SU-DHL-6 (cell line): ENCODE measurements at regions not wholly inside any gene's neighbourhood (a gene's known extent, or its start where the extent isn't known, plus 50 kb on each side); places are given as distances from the start of the nearest gene placed in this dataset.

Experiments used
- H2AFZ ChIP-seq: fragments of 200-600 bp; sonication (generic); 2 replicates; pipeline ENCODE4 v1.6.1; 2014; ENCODE audit warnings: low read depth, mild to moderate bottlenecking, moderate library complexity, mixed read lengths, antibody characterized with exemption, low read length; ENCODE audit not compliant: severe bottlenecking
- H3F3A ChIP-seq: fragments of 200-600 bp; shearing (Covaris generic); 2 replicates; pipeline ENCODE4 v1.6.0; 2016; ENCODE audit warnings: antibody characterized with exemption, mild to moderate bottlenecking; ENCODE audit not compliant: insufficient read depth
- H3K27ac ChIP-seq: fragments of 200-600 bp; sonication (generic); 2 replicates; pipeline ENCODE4 v1.5.1; 2016; ENCODE audit warnings: low read depth, mild to moderate bottlenecking, low read length, moderate library complexity, mixed read lengths
- H3K27me3 ChIP-seq: fragments of 200-600 bp; sonication (generic), shearing (Covaris generic); 2 replicates; pipeline ENCODE4 v1.6.0; 2014; ENCODE audit warnings: mild to moderate bottlenecking, low read length
- H3K36me3 ChIP-seq: fragments of 200-600 bp; sonication (generic); 2 replicates; pipeline ENCODE4 v1.6.1; 2014; ENCODE audit warnings: mild to moderate bottlenecking, low read length, mixed read lengths
- H3K4me2 ChIP-seq: fragments of 300-600, 200-600 bp; shearing (Covaris generic), sonication (generic); 2 replicates; pipeline ENCODE4 v1.6.0; 2014; ENCODE audit warnings: low read length, low read depth, mild to moderate bottlenecking; ENCODE audit not compliant: poor library complexity, severe bottlenecking
- H3K4me3 ChIP-seq: fragments of 200-600 bp; sonication (generic); 2 replicates; pipeline ENCODE4 v1.5.1; 2014; ENCODE audit warnings: antibody characterized with exemption, low read length, mild to moderate bottlenecking, mixed read lengths; ENCODE audit not compliant: insufficient read depth, poor library complexity, severe bottlenecking
- H3K79me2 ChIP-seq: fragments of 200-600 bp; sonication (generic); 2 replicates; pipeline ENCODE4 v1.6.1; 2014; ENCODE audit warnings: mild to moderate bottlenecking, low read length, moderate library complexity; ENCODE audit not compliant: insufficient read depth
- H3K9ac ChIP-seq: fragments of 200-600 bp; sonication (generic); 2 replicates; pipeline ENCODE4 v1.7.0; 2014; ENCODE audit warnings: mild to moderate bottlenecking, low read length
- H3K9me2 ChIP-seq: fragments of 200-600 bp; sonication (generic); replicated peaks from 2 replicates; pipeline ENCODE4 v1.6.1; 2014; ENCODE audit warnings: low read length; ENCODE audit not compliant: insufficient read depth
- H3K9me3 ChIP-seq: fragments of 200-600 bp; sonication (generic); 2 replicates; pipeline ENCODE4 v1.6.1; 2014; ENCODE audit warnings: low read length, mixed read lengths; ENCODE audit not compliant: insufficient read depth
- H4K20me1 ChIP-seq: fragments of 200-600 bp; sonication (generic); 2 replicates; pipeline ENCODE4 v1.6.1; 2014; ENCODE audit warnings: low read depth, mild to moderate bottlenecking, antibody characterized with exemption, low read length, moderate library complexity, mixed read lengths
- EZH2phosphoT487 ChIP-seq: fragments of 200-600 bp; sonication (generic), shearing (Covaris generic); conservative IDR thresholded peaks from 2 replicates; pipeline ENCODE4 v1.6.1; 2018; ENCODE audit warnings: mild to moderate bottlenecking, antibody characterized with exemption, low read length, moderate library complexity, mixed read lengths
- TF ChIP-seq, protein P1 (sequence below): fragments of 200-600 bp; sonication (generic); IDR thresholded peaks from one replicate; pipeline ENCODE4 v1.5.1; 2017; ENCODE audit warnings: antibody characterized with exemption, mild to moderate bottlenecking, low read length, moderate library complexity; ENCODE audit not compliant: insufficient read depth, poor library complexity, severe bottlenecking

- no peaks in the 10 kb centered on the region for H3K36me3 ChIP-seq
- TF ChIP-seq, protein P1, sequence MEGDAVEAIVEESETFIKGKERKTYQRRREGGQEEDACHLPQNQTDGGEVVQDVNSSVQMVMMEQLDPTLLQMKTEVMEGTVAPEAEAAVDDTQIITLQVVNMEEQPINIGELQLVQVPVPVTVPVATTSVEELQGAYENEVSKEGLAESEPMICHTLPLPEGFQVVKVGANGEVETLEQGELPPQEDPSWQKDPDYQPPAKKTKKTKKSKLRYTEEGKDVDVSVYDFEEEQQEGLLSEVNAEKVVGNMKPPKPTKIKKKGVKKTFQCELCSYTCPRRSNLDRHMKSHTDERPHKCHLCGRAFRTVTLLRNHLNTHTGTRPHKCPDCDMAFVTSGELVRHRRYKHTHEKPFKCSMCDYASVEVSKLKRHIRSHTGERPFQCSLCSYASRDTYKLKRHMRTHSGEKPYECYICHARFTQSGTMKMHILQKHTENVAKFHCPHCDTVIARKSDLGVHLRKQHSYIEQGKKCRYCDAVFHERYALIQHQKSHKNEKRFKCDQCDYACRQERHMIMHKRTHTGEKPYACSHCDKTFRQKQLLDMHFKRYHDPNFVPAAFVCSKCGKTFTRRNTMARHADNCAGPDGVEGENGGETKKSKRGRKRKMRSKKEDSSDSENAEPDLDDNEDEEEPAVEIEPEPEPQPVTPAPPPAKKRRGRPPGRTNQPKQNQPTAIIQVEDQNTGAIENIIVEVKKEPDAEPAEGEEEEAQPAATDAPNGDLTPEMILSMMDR, result no peak
- TF ChIP-seq EZH2phosphoT487, result no peak
- no peaks in the 10 kb centered on the region for H3K27me3 ChIP-seq
- no peak overlapping the region for H3K4me3 ChIP-seq
- no peak overlapping the region for H2AFZ ChIP-seq
- no peak overlapping the region for H3K27ac ChIP-seq
- no peaks in the 10 kb centered on the region for H3K79me2 ChIP-seq
- no peak overlapping the region for H3K9ac ChIP-seq
- no peaks in the 10 kb centered on the region for H3K9me3 ChIP-seq
- H3K9me2 ChIP-seq, result no peaks in the 10 kb centered on the region
- no peak overlapping the region for H3K4me2 ChIP-seq
- H4K20me1 ChIP-seq, result no peaks in the 10 kb centered on the region
- no peaks in the 10 kb centered on the region for H3F3A ChIP-seq
These were observed 1569.7 kb upstream of the SLC10A2 start for GRCh38 chr13:104635879-104636278.

DNA sequence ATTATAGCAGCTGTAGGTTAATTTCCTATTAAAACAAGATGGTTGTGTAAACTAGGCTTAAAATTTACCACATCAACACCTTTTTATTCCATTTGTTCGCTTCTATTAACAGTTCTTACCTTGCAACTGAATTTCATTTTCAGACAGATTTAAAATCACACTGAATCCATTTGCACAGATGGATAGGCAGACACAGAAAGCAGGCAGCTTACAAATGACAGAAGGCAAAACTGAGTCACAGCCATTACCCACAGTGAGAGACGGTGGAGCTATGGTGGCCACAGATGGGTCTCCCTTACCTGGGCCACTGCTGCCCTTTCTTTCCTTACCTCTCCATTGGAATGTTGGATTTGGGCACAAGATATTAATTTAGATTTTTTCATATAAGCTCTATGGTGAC lies 1567.8 kb upstream of the SLC10A2 start:
- TF ChIP-seq EZH2phosphoT487, result no peak
- TF ChIP-seq, protein P1, result no peak
- Histone ChIP-seq H3K4me3 (no peak overlapping the region), H3K79me2 (no peaks in the 10 kb centered on the region), H3K4me2 (no peak overlapping the region), H3K36me3 (no peaks in the 10 kb centered on the region), H3K9me3 (no peaks in the 10 kb centered on the region), H3K27ac (no peak overlapping the region), H4K20me1 (no peaks in the 10 kb centered on the region), H3K9ac (no peak overlapping the region), H3K27me3 (no peaks in the 10 kb centered on the region), H3K9me2 (no peaks in the 10 kb centered on the region), H3F3A (no peaks in the 10 kb centered on the region), H2AFZ (no peak overlapping the region)

DNA sequence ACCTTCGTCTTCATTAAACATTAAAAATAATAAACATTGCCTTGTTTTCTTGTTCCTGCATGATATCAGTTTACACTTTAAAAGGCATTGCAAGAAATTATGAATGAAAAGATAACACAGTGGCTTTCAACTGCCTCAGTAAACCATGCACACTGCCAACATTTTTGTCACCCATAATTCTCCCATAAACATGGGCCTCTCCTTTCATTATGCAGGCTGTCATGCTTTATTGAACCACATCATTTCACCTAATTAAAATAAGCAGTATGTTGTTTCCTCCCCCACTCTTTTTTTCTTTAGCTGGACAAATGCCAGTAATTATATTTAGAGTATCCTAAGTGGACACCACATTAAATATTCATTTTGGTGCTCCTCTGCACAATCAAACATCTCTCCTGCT lies 1566.5 kb upstream of the SLC10A2 start:
- Histone ChIP-seq H3K9me2 (no peaks in the 10 kb centered on the region), H3K4me3 (no peak overlapping the region), H3K9me3 (no peaks in the 10 kb centered on the region), H3F3A (no peaks in the 10 kb centered on the region), H4K20me1 (no peaks in the 10 kb centered on the region), H3K79me2 (no peaks in the 10 kb centered on the region), H3K27me3 (no peaks in the 10 kb centered on the region), H3K4me2 (no peak overlapping the region), H3K36me3 (no peaks in the 10 kb centered on the region), H3K27ac (no peak overlapping the region), H3K9ac (no peak overlapping the region), H2AFZ (no peak overlapping the region)
- TF ChIP-seq, protein P1, result no peak
- no peak for TF ChIP-seq EZH2phosphoT487
